HEK293T (cell line): ENCODE measurements at regions not wholly inside any gene's neighbourhood (a gene's known extent, or its start where the extent isn't known, plus 50 kb on each side); places are given as distances from the start of the nearest gene placed in this dataset.
"Not testable (repeated sequence)": the region's sequence is repeated elsewhere in the genome, so short reads cannot be mapped to it uniquely, and the experiment has no call there.

Source experiments
- ARNT ChIP-seq: fragments of 450-650 bp; IDR thresholded peaks from 2 replicates; pipeline ENCODE4 v1.6.1; 2017; ENCODE audit warnings: mild to moderate bottlenecking
- BHLHE40 ChIP-seq: fragments of 450-650 bp; IDR thresholded peaks from 2 replicates; pipeline ENCODE4 v1.6.1; 2016; ENCODE audit warnings: mild to moderate bottlenecking, moderate library complexity, borderline replicate concordance
- CTBP1 ChIP-seq: fragments of 450-650 bp; IDR thresholded peaks from 2 replicates; pipeline ENCODE4 v1.6.1; 2016; ENCODE audit warnings: borderline replicate concordance
- ELF4 ChIP-seq: fragments of 450-650 bp; IDR thresholded peaks from 2 replicates; pipeline ENCODE4 v1.6.1; 2017; ENCODE audit warnings: antibody characterized with exemption
- FOXA1 ChIP-seq: fragments of 450-650 bp; IDR thresholded peaks from 2 replicates; pipeline ENCODE4 v1.6.1; 2016; ENCODE audit warnings: mild to moderate bottlenecking
- FOXM1 ChIP-seq: fragments of 450-650 bp; IDR thresholded peaks from 2 replicates; pipeline ENCODE4 v1.6.1; 2017; ENCODE audit warnings: mild to moderate bottlenecking, borderline replicate concordance
- L3MBTL2 ChIP-seq: fragments of 450-650 bp; conservative IDR thresholded peaks from 2 replicates; pipeline ENCODE4 v1.6.1; 2016; ENCODE audit warnings: mild to moderate bottlenecking
- SP1 ChIP-seq: fragments of 450-650 bp; IDR thresholded peaks from 2 replicates; pipeline ENCODE4 v1.6.1; 2017
- SUZ12 ChIP-seq: fragments of 450-650 bp; IDR thresholded peaks from 2 replicates; pipeline ENCODE4 v1.6.1; 2016; ENCODE audit warnings: mild to moderate bottlenecking
- TARDBP ChIP-seq: fragments of 450-650 bp; IDR thresholded peaks from 2 replicates; pipeline ENCODE4 v1.6.1; 2016
- TF ChIP-seq, protein P1 (sequence below): fragments of 450-650 bp; IDR thresholded peaks from 2 replicates; pipeline ENCODE4 v1.6.1; 2016

DNA sequence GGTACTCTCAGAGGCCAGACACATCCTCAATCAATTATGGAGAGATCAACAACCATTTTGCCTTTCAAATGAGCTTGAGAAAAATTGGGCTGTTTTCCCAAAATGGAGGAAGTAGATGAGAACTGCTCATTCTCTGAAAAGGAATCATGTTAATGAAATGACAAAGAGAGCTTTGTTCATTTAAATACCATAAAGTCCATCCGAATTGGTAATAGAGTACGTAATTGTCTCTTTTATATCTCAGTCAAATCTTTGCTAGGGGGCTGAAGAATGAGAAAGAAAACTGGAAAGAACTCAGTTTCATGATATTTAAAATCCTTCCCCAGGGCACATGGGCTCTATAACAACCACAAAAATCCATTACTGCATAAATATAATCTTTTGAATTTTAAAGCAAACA is 395.6 kb upstream of the FRG2C start:
- TF ChIP-seq FOXA1, SUZ12, TARDBP, SP1, L3MBTL2, ARNT, ELF4, BHLHE40, FOXM1, CTBP1: not testable (repeated sequence)
- TF ChIP-seq, protein P1, sequence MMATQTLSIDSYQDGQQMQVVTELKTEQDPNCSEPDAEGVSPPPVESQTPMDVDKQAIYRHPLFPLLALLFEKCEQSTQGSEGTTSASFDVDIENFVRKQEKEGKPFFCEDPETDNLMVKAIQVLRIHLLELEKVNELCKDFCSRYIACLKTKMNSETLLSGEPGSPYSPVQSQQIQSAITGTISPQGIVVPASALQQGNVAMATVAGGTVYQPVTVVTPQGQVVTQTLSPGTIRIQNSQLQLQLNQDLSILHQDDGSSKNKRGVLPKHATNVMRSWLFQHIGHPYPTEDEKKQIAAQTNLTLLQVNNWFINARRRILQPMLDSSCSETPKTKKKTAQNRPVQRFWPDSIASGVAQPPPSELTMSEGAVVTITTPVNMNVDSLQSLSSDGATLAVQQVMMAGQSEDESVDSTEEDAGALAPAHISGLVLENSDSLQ: not testable (repeated sequence)
